Vagina (tissue), 2 donors: ENCODE measurements at regions not wholly inside any gene's neighbourhood (a gene's known extent, or its start where the extent isn't known, plus 50 kb on each side); places are given as distances from the start of the nearest gene placed in this dataset.

ENCODE experiments used
- POLR2A ChIP-seq, 2 donors: fragments of 450-650 bp; IDR thresholded peaks; one replicate each; pipeline ENCODE4 v1.6.1; 2017; ENCODE audit warnings: antibody characterized with exemption in 2 of 2, mild to moderate bottlenecking in 2 of 2, moderate library complexity in 2 of 2
- POLR2AphosphoS5 ChIP-seq, 2 donors: sonication (generic); formaldehyde crosslinking; IDR thresholded peaks; one replicate each; pipeline ENCODE4 v1.9.0; 2017; ENCODE audit warnings: antibody characterized with exemption in 2 of 2, mild to moderate bottlenecking in 2 of 2, low read depth in 1 of 2; ENCODE audit not compliant: insufficient read depth in 1 of 2
- TF ChIP-seq, protein P1 (sequence below), 3 experiments: fragments of 450-650 bp in 2 of 3; fragments of 200-600 bp in 1 of 3; sonication (generic) in 1 of 3; IDR thresholded peaks; one replicate each; pipeline ENCODE4 v1.5.1; 2017 to 2019; ENCODE audit warnings: antibody characterized with exemption in 3 of 3, mild to moderate bottlenecking in 2 of 3, moderate library complexity in 2 of 3

DNA sequence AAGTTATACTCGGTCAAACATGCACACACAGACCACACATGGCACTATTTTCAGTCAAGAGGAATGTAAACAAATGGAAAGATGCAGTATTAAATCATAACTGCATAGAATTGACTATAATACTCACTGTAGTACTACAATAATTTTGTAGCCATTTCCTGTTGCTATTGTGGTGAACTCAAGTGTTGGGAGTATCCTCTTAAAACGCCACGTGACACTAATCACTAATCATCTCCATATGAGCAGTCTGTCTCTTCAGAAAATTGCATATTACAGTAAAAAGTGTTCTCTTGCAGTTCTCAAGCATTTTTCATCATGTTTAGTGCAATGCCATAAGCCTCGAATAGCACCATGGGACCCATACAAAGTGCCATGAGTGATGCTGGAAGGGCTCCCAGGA, 258.7 kb upstream of the ID4 start:
- TF ChIP-seq, protein P1, sequence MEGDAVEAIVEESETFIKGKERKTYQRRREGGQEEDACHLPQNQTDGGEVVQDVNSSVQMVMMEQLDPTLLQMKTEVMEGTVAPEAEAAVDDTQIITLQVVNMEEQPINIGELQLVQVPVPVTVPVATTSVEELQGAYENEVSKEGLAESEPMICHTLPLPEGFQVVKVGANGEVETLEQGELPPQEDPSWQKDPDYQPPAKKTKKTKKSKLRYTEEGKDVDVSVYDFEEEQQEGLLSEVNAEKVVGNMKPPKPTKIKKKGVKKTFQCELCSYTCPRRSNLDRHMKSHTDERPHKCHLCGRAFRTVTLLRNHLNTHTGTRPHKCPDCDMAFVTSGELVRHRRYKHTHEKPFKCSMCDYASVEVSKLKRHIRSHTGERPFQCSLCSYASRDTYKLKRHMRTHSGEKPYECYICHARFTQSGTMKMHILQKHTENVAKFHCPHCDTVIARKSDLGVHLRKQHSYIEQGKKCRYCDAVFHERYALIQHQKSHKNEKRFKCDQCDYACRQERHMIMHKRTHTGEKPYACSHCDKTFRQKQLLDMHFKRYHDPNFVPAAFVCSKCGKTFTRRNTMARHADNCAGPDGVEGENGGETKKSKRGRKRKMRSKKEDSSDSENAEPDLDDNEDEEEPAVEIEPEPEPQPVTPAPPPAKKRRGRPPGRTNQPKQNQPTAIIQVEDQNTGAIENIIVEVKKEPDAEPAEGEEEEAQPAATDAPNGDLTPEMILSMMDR (IDR thresholded peaks at IDR 0.05) = no peak
- TF ChIP-seq POLR2A (IDR thresholded peaks at IDR 0.05) (no peak), POLR2AphosphoS5 (IDR thresholded peaks at IDR 0.05; ENCODE audit: insufficient read depth in 1 of 2, low read depth in 1 of 2) (no peak)
